Activated T-helper 1 cell treated with anti-CD3 and anti-CD28 coated beads, Interleukin-2, amount 50 U/mL, for 16 hours (primary cell): ENCODE measurements at regions not wholly inside any gene's neighbourhood (a gene's known extent, or its start where the extent isn't known, plus 50 kb on each side); places are given as distances from the start of the nearest gene placed in this dataset.

Source experiments
- DNase-seq, 2 donors: peaks; one replicate each; pipeline ENCODE4 v3.0.0-alpha.2; 2020; ENCODE audit warnings: low read depth in 1 of 2, low spot score in 1 of 2

DNA sequence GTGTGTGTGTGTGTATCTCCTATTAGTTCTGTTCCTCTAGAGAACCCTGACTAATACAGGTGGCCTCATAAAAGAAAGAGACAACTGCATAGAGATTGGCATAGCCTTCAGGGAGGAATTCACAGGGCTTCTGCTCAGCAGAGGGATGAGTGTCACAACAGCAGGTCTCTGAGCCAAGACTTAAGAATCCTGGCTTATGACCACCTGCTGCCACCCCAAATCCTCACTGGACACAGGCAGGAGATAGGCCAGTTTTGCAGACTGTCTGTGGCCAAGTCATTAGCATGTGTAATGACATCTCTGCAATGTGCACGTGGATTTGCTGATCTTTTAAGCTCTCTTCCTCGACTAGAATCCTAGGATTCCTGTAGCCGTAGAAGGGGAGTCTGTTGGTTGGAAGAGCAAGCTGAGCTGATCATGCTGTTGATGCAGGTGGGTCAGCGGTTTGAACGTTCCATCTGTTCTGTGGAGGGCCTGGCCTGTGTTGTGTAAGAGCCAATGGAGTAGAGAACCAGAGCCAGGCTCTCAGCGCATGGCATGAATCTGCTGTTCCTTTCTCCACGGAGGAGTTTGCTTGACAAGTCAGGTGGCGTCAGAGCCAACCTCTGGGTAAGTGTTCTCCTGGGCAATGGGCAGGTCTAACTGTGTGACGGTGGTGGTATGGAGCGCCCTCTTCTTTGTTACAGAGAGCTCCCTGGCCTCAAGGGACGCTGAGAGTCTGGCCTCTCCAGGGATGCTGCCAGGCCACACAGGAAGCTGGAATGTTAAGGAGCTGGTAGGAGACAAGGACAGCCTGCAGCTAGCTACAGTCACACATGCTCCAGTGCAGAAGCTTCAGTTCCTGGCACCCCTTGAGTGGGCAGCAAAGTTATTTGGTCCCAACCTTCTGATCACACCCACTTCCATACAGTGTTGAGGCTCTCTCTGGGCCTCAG, 503.1 kb downstream of the FOXO1 start:
- no peak for DNase-seq

DNA sequence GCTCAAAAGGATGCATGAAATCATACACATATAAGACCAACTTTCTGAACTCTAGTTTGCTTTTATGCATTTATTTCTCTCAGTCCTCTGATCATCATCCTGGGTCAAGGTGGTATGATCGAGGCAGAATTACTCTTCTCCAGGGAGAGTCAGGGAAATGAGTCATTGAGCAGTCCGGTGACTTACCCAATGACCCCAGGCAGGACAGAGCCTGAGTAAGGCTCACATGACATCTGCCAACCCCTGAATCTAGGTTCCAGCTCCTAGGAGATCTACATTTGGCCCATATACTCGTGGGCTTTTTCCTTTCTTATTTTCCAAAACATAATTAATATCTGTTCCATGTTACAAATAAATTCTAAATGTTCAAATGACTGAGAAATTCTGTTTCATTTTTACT, 502.3 kb downstream of the FOXO1 start:
- DNase-seq = no peak

DNA sequence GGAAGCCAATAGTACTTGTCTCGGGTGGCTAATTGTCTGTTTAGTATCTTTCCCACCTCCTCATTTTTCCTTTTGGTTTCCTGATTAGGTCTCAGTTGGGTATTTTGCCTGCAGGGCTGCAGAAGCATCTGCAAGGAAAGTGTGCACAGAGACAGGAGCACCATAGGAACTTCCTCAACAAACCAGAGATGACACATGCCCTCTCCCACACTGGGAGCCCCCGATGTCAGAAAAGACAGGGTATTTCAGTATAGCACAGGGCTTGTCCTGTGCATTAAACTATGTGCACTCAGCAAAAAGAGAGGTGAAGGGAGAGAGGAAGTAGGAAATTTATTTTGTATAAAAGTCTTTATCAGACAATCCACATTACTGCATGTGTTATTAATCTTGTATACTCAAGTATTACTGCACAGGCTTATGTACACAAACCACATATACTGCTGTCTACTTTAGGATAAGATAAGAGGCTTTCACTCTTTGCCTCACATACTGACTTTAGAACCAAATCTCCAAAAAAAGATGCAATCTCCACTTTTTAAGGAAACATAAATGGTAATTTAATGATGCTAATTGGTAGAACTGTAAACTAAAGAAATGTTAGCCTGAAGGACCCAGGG, 501.0 kb downstream of the FOXO1 start:
- no peak for DNase-seq

DNA sequence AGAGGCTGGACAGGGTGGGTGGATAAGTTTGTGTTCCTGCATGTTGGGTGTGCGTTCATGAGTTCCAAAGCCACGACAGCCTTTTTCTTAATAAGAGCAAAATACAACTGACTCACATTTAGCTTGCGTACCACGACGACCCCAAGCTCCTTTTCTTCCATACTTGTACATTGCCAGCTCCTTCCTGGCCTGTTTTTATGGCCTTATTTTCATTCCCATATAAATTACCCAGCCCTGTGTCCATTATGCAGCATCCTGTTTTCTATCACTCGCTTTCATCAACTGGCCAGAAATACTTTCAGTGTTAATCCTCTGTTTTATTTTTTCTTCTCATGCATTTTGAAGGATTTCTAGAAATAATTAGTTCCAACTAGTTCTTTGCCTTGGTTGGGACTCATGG, 499.1 kb downstream of the FOXO1 start:
- no peak for DNase-seq

DNA sequence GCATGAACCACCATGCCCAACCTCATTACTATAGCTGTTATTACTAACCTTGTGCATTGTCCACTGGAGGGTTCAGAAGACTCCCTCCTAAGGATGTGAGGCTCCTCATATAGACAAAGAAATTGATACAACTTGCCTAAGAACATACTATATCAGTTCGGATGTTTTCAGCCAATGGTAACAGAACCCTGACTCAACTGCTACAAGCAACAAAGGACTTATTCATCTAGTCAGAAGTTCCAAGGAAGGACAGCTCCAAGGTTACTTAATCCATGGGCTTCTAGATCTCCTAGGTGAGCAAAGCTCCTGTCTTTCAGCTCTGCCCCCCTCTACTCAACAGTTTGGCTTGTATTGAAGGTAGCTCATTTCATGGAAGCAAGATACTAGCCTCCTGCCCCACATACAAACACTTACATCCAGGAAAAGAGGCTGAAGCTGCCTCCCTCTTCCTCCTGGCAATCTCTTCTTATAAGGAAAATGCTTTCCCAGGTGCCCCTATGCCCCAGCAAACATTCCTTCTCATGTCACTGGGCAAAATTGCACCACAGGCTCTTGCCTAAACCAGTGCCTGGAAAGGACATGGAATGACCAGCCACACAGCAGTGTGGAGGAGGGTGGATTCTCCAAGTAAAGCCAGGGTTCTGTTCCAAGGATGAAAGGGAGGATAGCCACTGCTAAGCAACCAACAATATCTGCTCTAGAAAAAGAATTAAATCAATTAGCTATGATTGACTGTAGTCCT, 497.8 kb downstream of the FOXO1 start:
- no peak for DNase-seq

DNA sequence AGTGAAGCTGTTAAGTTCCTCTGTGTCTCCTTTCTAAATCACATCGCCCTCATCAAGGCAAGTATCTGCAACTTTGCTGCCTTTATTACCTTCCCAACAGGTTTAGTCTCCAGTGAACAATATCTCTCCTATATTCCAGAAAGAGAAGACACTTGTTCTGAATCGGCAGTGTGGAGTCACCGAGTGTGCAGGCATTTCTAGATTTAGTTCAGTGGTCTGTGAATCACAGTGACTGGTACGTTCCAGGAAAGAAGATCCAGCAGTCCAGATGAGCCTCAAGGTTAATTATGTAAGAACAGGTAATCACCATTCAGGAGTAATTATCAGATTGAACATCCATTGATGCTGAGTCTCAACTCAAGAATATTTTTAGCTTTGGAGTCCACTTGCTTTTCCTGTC, 497.0 kb downstream of the FOXO1 start:
- no peak for DNase-seq

DNA sequence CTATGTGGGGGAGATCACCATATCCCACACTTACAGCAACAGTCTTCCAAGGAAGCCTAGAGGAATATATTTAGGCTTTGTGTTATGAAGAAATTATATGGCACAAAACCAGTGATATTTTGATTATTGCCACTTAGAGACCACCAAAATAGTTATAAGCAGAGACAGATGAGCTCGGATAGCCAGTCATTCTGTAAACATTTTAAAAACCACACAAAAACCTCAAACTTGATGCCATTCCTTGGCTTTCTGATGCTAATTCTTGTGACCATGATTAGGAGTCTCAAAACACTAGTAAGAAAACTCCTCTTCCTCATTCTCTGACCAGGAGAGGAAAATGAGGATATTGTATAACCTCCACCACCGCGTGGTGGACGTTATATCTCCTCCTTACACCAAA, 496.4 kb downstream of the FOXO1 start:
- DNase-seq = no peak

DNA sequence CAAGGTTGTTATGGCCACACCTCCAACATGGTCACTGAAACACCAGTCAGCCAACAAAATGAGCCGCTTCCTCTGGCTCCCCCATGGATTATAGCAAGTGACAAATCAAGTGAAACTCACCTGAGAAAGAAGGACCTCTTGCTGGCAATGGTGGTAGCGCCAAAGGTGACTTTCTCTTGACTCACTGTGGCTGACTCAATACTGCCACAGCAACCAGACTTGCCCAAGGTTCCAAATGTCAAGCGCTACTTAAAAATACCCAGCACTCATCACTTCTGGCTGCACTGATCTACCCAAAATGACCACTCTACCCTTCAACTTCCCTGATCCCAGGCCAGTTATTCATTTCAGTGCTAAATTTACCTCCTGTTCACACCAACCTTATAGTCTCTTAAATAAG, 495.5 kb downstream of the FOXO1 start:
- DNase-seq = no peak

DNA sequence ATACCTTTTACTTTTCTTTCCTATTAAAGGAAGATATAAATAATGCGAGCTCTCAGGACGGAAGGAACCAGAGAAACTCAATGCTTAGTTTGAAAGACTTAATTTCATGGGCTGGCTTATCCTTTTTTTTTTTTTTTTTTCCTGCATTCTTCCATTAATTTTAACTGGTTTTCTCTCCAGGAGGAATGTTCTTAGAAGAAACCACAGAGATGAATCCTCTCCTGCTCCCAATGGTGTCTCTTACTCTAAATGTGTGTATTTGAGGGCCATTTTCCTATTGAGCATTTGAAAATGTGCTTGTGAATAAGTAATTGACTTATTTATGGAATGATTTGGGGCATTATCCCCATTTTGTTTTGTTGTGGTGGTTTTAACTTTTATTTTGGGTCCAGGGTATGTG, 494.9 kb downstream of the FOXO1 start:
- DNase-seq = no peak

DNA sequence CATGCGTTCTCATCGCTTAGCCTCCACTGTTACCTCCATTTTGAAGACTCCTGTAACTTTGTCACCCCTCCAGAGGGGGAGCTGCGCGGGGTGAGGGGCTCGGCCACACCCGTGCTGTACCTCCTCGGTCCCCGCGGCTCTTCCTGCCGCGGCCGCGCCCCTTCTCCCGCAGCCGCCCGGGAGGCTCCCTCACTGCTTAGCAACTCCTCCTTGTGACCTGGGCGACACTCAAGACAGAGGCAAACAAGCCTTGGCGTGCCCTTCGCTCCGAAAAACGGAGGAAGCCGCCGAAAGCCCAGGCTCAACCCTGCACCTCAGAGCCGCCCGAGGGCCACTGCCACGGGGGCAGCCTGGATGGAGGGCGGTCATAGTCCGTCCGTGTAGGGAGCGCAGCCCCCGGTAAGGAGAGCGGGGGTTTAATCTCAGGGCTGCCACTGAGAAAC, 494.3 kb downstream of the FOXO1 start:
- DNase-seq = no peak

DNA sequence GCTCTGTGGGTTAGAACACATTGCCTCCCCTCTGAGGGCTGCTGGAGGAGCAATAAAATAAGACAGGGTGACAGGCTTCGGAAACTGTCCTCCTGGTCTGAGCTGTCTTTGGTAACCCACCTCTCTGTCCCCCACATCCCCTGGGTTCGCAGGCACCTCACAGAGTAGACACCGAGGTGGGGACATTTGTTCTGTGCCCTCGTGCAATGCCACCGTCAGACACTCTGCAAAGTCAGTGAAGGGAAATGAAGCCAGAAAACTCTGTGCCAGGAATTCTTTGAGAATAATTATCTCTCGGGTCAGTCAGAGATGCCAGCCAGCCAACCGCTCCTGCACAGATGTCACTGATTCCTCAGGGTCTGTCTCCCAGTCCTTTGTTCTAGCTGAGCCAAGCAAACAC, 493.6 kb downstream of the FOXO1 start:
- DNase-seq = no peak

DNA sequence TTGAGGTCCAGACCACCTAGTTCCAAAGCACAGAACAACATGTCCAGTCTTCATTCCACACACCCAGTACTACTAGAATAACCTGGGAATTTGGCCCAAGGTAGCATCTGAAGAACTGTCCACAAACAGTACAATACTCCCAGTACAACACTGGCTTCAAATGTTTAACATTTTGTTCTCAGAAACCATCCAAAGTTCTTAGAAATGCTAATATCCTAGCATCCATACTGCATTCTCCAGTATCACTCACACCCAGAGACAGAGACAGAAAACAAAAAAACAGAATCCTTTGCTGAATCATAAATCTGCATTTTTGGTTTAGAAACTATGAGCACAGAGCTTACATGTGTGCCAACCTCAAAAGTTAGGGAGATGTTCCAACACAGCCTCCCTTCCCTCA, 490.8 kb downstream of the FOXO1 start:
- DNase-seq = no peak

DNA sequence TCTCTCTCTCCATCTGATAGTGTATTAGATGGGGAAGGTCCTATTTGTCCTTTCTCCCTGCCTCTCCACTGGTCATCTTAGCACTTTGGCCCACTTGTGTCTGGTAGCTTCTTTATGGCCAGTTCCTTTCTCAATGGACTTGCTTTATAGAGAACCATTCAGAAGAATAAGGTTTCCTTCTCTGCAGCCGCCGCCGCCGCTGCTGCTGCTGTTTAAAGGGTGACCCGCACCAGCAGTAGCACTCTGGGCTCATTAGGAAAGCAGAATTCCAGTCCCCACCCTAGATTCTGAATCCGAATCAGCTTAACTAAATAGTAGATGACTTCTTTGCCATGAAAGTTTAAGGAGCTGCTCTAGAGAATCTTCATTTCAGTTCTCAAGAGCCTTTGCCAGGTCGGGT, 490.2 kb downstream of the FOXO1 start:
- no peak for DNase-seq

DNA sequence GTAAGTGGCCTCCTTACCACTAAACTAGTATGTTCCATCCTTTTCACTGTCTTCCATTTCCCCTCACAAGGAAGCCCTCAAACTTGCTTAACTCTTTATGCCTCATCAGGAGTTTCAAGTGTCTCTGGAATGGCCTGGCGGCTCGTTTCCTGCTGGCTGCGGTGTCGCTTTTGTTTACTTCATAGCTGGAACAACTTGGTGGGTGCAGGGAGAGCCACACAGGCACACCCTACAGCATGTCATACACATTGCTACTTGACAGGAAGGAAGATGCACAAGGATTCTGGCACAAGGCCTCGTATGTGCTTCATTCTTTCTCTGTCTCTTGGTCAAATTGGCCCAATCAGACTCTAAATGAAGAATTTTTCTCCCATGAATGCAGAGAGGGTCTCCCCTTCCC, 488.3 kb downstream of the FOXO1 start:
- DNase-seq = no peak

DNA sequence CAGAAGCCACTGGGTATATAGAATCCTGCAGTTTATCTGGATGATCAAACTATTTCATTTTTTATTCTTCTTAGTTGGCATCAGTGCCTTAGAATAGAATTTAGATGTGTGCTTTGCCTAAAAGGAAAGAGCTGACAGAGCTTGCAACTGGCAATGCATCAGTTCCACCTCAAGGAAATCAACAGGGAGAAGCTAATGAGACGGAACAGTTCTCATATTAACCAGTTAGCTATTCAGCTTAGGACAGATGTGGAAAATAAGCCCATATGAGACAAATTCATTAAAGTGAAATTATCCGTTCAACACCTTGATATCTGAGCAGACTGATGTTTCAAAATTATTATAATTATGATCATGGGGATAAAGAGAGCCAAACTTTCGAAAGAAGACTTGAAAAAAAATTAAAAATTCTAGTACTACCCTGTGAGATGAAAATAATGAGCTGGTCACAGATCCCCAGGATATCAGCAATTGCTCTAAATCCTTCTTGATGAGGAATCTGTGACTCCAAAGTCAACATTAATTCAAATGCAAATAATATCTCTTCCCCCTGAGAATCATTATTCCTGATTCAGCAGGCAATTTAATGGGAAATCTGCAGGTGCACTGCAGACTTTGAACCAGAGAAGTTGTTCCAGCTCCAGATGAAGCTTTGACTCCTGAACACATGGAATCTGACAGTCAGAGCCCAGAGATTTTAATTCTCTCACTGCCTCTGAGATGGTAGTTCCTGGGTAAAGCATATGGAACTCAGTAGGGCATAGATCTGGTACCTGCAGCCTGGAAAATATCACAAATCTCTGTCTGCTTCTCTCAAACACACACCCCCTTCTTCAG, 486.8 kb downstream of the FOXO1 start:
- DNase-seq = no peak

DNA sequence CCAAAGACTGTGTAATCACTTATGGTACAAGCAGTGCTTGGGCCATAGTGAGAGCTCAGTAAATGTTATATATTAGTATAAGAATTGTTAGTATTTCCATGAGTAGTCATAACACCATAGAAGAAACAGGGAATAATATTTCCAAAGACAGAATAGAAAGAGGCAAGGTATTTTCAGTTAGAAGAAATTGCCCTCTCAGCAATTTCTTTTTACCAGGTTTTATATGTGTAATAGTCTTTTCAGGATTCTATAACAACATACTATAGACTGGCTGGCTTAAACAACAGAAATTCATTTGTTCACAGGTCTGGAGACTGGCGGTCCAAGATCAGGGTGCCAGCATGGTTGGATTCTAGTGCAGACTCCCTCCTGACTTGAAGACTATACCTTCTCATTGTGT, 485.7 kb downstream of the FOXO1 start:
- DNase-seq = no peak

DNA sequence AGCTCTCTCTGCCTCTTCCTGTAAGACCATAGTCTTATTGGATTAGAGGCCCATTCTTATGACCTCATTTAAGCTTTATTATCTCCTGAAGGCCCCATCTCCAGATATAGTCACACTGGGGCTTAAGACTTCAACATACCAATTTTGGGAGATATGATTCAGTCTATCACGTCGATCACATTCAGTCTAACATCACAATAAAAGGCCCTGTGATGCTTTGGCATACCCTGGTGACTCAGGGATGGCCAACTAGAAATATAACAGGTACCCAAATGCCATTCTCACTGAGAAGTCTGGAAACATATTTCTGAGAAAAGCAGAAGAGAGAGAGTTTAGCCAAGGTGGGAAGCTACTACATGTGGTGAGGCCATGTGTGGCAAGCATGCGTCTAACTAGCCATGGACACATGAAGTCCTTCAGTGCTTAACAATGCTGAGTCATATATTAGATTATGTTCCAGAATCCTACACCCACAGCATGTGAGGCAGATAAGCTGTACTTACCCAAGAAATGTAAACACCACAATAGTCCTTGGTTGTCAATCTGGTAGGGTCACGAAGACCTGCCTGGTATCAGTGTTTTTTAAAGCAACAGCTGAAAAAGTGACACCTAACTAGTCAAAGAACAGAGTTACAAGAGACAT, 485.1 kb downstream of the FOXO1 start:
- no peak for DNase-seq

DNA sequence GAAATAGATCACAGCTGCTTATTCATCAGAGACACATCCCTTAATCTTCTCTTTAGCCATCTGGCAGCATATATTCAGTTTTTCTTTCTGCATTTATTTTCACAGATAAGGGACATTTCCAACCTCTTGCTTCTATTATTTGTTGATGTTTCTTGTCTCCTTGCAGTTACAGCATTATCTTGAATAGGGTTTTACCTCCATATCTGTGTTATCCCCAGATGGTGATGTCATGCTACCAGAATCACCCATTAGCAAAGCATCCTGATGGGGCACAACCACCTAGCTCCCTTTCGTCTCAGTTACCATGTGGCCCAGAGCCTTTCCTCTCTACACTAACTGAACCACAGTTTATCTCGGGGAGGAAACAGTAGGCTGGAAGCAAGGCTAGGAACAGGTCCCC, 483.9 kb downstream of the FOXO1 start:
- DNase-seq = no peak

DNA sequence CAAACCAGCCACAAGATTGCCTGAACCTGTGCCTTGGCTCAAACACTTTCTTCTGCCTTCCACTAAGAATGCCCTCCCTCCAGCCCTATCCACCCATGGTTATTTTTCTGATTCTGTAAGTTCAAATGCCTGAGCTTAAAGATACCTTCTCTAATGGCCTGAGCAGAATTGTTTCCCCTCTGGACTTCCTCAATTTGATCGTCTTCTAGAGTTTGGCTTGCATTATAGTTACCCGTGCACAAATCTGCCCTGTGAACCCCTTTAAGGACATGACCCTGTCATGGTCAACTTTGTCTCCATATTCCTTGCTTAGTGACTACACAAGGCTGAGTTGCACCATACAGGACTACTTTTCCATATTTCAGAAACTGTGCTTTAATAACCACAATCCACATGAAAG, 481.0 kb downstream of the FOXO1 start:
- no peak for DNase-seq

DNA sequence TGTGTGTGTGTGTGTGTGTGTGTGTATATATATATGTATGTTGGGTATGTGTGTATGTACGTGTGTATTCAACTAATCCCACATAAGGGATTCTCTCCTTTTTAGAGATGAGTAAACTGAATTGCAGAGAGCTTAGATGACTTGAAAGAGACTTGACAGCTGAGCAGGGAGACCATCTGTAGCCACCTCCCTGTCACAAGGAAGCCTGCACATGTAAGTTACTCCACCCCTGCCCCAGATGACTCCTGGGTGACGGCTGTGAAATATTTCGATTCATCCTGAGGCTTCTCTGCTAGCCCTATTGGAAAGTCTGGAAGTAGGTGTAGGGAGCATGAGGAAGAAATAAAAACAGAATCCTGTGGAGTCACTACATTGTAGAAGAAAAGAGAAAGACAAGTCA, 480.4 kb downstream of the FOXO1 start:
- no peak for DNase-seq
